HUES6 (cell line): ENCODE measurements at regions not wholly inside any gene's neighbourhood (a gene's known extent, or its start where the extent isn't known, plus 50 kb on each side); places are given as distances from the start of the nearest gene placed in this dataset.

Experiments
- H3K27ac ChIP-seq: 2 replicates; pipeline ENCODE4 v1.7.0; 2013; ENCODE audit warnings: low read depth, mild to moderate bottlenecking, low read length, inconsistent platforms
- H3K27me3 ChIP-seq: 2 replicates; pipeline ENCODE4 v1.6.1; 2013; ENCODE audit warnings: low read length; ENCODE audit not compliant: control insufficient read depth, insufficient read depth
- H3K36me3 ChIP-seq: 2 replicates; pipeline ENCODE4 v1.6.1; 2013; ENCODE audit warnings: low read length; ENCODE audit not compliant: control insufficient read depth, insufficient read depth
- H3K4me1 ChIP-seq: 2 replicates; pipeline ENCODE4 v1.6.1; 2013; ENCODE audit warnings: low read length; ENCODE audit not compliant: control insufficient read depth, insufficient read depth
- H3K4me3 ChIP-seq: 2 replicates; pipeline ENCODE4 v1.5.1; 2013; ENCODE audit warnings: low read depth, low read length
- H3K9ac ChIP-seq: one replicate; pipeline ENCODE4 v1.6.1; 2013; ENCODE audit warnings: mild to moderate bottlenecking, low read length
- H3K9me3 ChIP-seq: 2 replicates; pipeline ENCODE4 v1.6.1; 2013; ENCODE audit warnings: low read depth, low read length; ENCODE audit not compliant: control insufficient read depth, insufficient read depth

- Histone ChIP-seq H3K27ac (no peak overlapping the region), H3K9ac (no peak overlapping the region), H3K27me3 (no peaks in the 10 kb centered on the region), H3K4me3 (no peak overlapping the region), H3K9me3 (no peaks in the 10 kb centered on the region), H3K36me3 (no peaks in the 10 kb centered on the region), H3K4me1 (no peaks in the 10 kb centered on the region)
These were observed 245.0 kb upstream of the SORCS1 start for GRCh38 chr10:107409522-107409921.

GRCh38 chr10:107398115-107398514, 233.6 kb upstream of the SORCS1 start:
- H3K9ac ChIP-seq = no peak overlapping the region
- H3K4me1 ChIP-seq = no peaks in the 10 kb centered on the region
- H3K27me3 ChIP-seq = no peaks in the 10 kb centered on the region
- H3K27ac ChIP-seq = no peak overlapping the region
- H3K36me3 ChIP-seq = no peaks in the 10 kb centered on the region
- H3K4me3 ChIP-seq = no peak overlapping the region
- H3K9me3 ChIP-seq = no peaks in the 10 kb centered on the region

- no peak overlapping the region for H3K4me3 ChIP-seq
- no peak overlapping the region for H3K27ac ChIP-seq
- no peaks in the 10 kb centered on the region for H3K36me3 ChIP-seq
- peaks cover 7% of the 10 kb centered on the region; the same call in 1 of the 2 replicates for H3K4me1 ChIP-seq
- H3K27me3 ChIP-seq = no peaks in the 10 kb centered on the region
- H3K9me3 ChIP-seq = no peaks in the 10 kb centered on the region
- H3K9ac ChIP-seq = no peak overlapping the region
These were observed 227.4 kb upstream of the SORCS1 start for GRCh38 chr10:107391901-107392300.

GRCh38 chr10:107390563-107390962, 226.1 kb upstream of the SORCS1 start:
- no peaks in the 10 kb centered on the region for H3K27me3 ChIP-seq
- H3K27ac ChIP-seq = no peak overlapping the region
- no peaks in the 10 kb centered on the region for H3K9me3 ChIP-seq
- H3K4me1 ChIP-seq = peaks cover 7% of the 10 kb centered on the region; the same call in 1 of the 2 replicates
- no peak overlapping the region for H3K4me3 ChIP-seq
- no peaks in the 10 kb centered on the region for H3K36me3 ChIP-seq
- H3K9ac ChIP-seq = no peak overlapping the region

- Histone ChIP-seq H3K4me3 (no peak overlapping the region), H3K36me3 (no peaks in the 10 kb centered on the region), H3K27ac (no peak overlapping the region), H3K9ac (no peak overlapping the region), H3K4me1 (no peaks in the 10 kb centered on the region), H3K27me3 (no peaks in the 10 kb centered on the region), H3K9me3 (no peaks in the 10 kb centered on the region)
These were observed 218.9 kb upstream of the SORCS1 start for GRCh38 chr10:107383357-107383756.

GRCh38 chr10:107379601-107380000, 215.1 kb upstream of the SORCS1 start:
- H3K4me1 ChIP-seq = no peaks in the 10 kb centered on the region
- H3K27me3 ChIP-seq = no peaks in the 10 kb centered on the region
- H3K9ac ChIP-seq = no peak overlapping the region
- no peaks in the 10 kb centered on the region for H3K9me3 ChIP-seq
- no peaks in the 10 kb centered on the region for H3K36me3 ChIP-seq
- no peak overlapping the region for H3K4me3 ChIP-seq
- H3K27ac ChIP-seq = no peak overlapping the region

GRCh38 chr10:107371801-107372200, 207.3 kb upstream of the SORCS1 start:
- H3K27ac ChIP-seq = no peak overlapping the region
- H3K4me1 ChIP-seq = no peaks in the 10 kb centered on the region
- H3K36me3 ChIP-seq = no peaks in the 10 kb centered on the region
- H3K9ac ChIP-seq = no peak overlapping the region
- no peaks in the 10 kb centered on the region for H3K9me3 ChIP-seq
- no peak overlapping the region for H3K4me3 ChIP-seq
- H3K27me3 ChIP-seq = no peaks in the 10 kb centered on the region

GRCh38 chr10:107364872-107365271, 200.4 kb upstream of the SORCS1 start:
- Histone ChIP-seq H3K27ac (no peak overlapping the region), H3K4me1 (no peaks in the 10 kb centered on the region), H3K4me3 (no peak overlapping the region), H3K9ac (no peak overlapping the region), H3K27me3 (no peaks in the 10 kb centered on the region), H3K9me3 (no peaks in the 10 kb centered on the region), H3K36me3 (no peaks in the 10 kb centered on the region)

- H3K4me3 ChIP-seq = no peak overlapping the region
- no peaks in the 10 kb centered on the region for H3K9me3 ChIP-seq
- no peaks in the 10 kb centered on the region for H3K27me3 ChIP-seq
- no peak overlapping the region for H3K27ac ChIP-seq
- H3K4me1 ChIP-seq = no peaks in the 10 kb centered on the region
- H3K9ac ChIP-seq = no peak overlapping the region
- no peaks in the 10 kb centered on the region for H3K36me3 ChIP-seq
These were observed 197.8 kb upstream of the SORCS1 start for GRCh38 chr10:107362306-107362705.

GRCh38 chr10:107357033-107357432, 192.5 kb upstream of the SORCS1 start:
- Histone ChIP-seq H3K4me3 (no peak overlapping the region), H3K27ac (no peak overlapping the region), H3K4me1 (no peaks in the 10 kb centered on the region), H3K9ac (no peak overlapping the region), H3K36me3 (no peaks in the 10 kb centered on the region), H3K27me3 (no peaks in the 10 kb centered on the region), H3K9me3 (no peaks in the 10 kb centered on the region)

- Histone ChIP-seq H3K9me3 (no peaks in the 10 kb centered on the region), H3K27me3 (no peaks in the 10 kb centered on the region), H3K36me3 (no peaks in the 10 kb centered on the region), H3K27ac (no peak overlapping the region), H3K4me1 (no peaks in the 10 kb centered on the region), H3K9ac (no peak overlapping the region), H3K4me3 (no peak overlapping the region)
These were observed 191.9 kb upstream of the SORCS1 start for GRCh38 chr10:107356396-107356795.

- Histone ChIP-seq H3K27me3 (no peaks in the 10 kb centered on the region), H3K9me3 (peaks cover 6% of the 10 kb centered on the region; the same call in 1 of the 2 replicates), H3K36me3 (no peaks in the 10 kb centered on the region), H3K4me1 (no peaks in the 10 kb centered on the region), H3K4me3 (no peak overlapping the region), H3K9ac (no peak overlapping the region), H3K27ac (no peak overlapping the region)
These were observed 178.2 kb upstream of the SORCS1 start for GRCh38 chr10:107342711-107343110.
